ENCODE measurements at regions not wholly inside any gene's neighbourhood (a gene's known extent, or its start where the extent isn't known, plus 50 kb on each side); places are given as distances from the start of the nearest gene placed in this dataset.

GRCh38 chr1:157238585-157238984, 100.4 kb upstream of the ETV3 start:
- TF ChIP-seq POLR2A (IDR thresholded peaks at IDR 0.05; ENCODE audit: extremely low read depth, insufficient read length) (no peak), CTCF (IDR thresholded peaks at IDR 0.05; ENCODE audit: low read depth, low read length) (no peak)

Data from NB4 (cell line).